ENCODE measurements at regions not wholly inside any gene's neighbourhood (a gene's known extent, or its start where the extent isn't known, plus 50 kb on each side); places are given as distances from the start of the nearest gene placed in this dataset.

GRCh38 chr3:161740421-161740820 lies 243.8 kb downstream of the OTOL1 start:
- POLR2A ChIA-PET, result no interaction called here
- no peak overlapping the region for H3K27ac Mint-ChIP-seq
- no peak for ATAC-seq (ENCODE audit: poor library complexity)

GRCh38 chr3:161744366-161744765 lies 247.8 kb downstream of the OTOL1 start:
- ChIA-PET POLR2A (no interaction called here), CTCF (no interaction called here)
- no peak overlapping the region for H3K27ac ChIP-seq (ENCODE audit: low read depth in 1 of 2, low read length in 2 of 2)
- no peak overlapping the region for H3K27ac Mint-ChIP-seq
- no peak overlapping the region for H3K4me3 Mint-ChIP-seq
- no peak for TF ChIP-seq CTCF (IDR thresholded peaks at IDR 0.05)
- H3K27me3 ChIP-seq (ENCODE audit: control insufficient read depth in 1 of 2, insufficient read depth in 2 of 2, low read length in 2 of 2), result no peaks in the 10 kb centered on the region
- H3K36me3 ChIP-seq (ENCODE audit: insufficient read depth, low read length), result no peaks in the 10 kb centered on the region
- DNase-seq (no peak), ATAC-seq (ENCODE audit: poor library complexity) (no peak)
- intact Hi-C loops (cut with DNase I, micrococcal nuclease), result no loop called here
- no peak overlapping the region for H3K4me3 ChIP-seq (ENCODE audit: low read length)
- peaks cover 5% of the 10 kb centered on the region for H3K9me3 Mint-ChIP-seq
- H3K4me1 ChIP-seq (ENCODE audit: insufficient read depth, low read length), result no peaks in the 10 kb centered on the region
- H3K4me1 Mint-ChIP-seq (ENCODE audit: low read depth), result no peaks in the 10 kb centered on the region
- H3K36me3 Mint-ChIP-seq (ENCODE audit: low read depth), result no peaks in the 10 kb centered on the region
- H3K9me3 ChIP-seq (ENCODE audit: control insufficient read depth in 1 of 2, insufficient read depth in 1 of 2, low read length in 2 of 2), result no peaks in the 10 kb centered on the region
- H3K27me3 Mint-ChIP-seq, result no peaks in the 10 kb centered on the region

More at GRCh38 chr3:161740421-161740820, 243.8 kb downstream of the OTOL1 start:
- Mint-ChIP-seq H3K36me3 (ENCODE audit: low read depth) (no peaks in the 10 kb centered on the region), H3K4me1 (ENCODE audit: low read depth) (no peaks in the 10 kb centered on the region), H3K9me3 (peaks cover 5% of the 10 kb centered on the region), H3K27me3 (no peaks in the 10 kb centered on the region), H3K4me3 (no peak overlapping the region)
- intact Hi-C loops (cut with DNase I, micrococcal nuclease), result no loop called here
- Histone ChIP-seq H3K36me3 (ENCODE audit: insufficient read depth, low read length) (no peaks in the 10 kb centered on the region), H3K4me3 (ENCODE audit: low read length) (no peak overlapping the region), H3K27ac (ENCODE audit: low read depth in 1 of 2, low read length in 2 of 2) (no peak overlapping the region), H3K27me3 (ENCODE audit: control insufficient read depth in 1 of 2, insufficient read depth in 2 of 2, low read length in 2 of 2) (no peaks in the 10 kb centered on the region), H3K9me3 (ENCODE audit: control insufficient read depth in 1 of 2, insufficient read depth in 1 of 2, low read length in 2 of 2) (no peaks in the 10 kb centered on the region), H3K4me1 (ENCODE audit: insufficient read depth, low read length) (no peaks in the 10 kb centered on the region)
- TF ChIP-seq CTCF (IDR thresholded peaks at IDR 0.05), result no peak
- CTCF ChIA-PET, result no interaction called here
- no peak for DNase-seq

GRCh38 chr3:161745741-161746140 lies 249.1 kb downstream of the OTOL1 start:
- DNase-seq (no peak), ATAC-seq (ENCODE audit: poor library complexity) (no peak)
- TF ChIP-seq CTCF (IDR thresholded peaks at IDR 0.05), result no peak
- no peaks in the 10 kb centered on the region for H3K36me3 ChIP-seq (ENCODE audit: insufficient read depth, low read length)
- H3K4me3 ChIP-seq (ENCODE audit: low read length), result no peak overlapping the region
- H3K4me1 ChIP-seq (ENCODE audit: insufficient read depth, low read length), result no peaks in the 10 kb centered on the region
- Mint-ChIP-seq H3K4me1 (ENCODE audit: low read depth) (no peaks in the 10 kb centered on the region), H3K27ac (no peak overlapping the region), H3K4me3 (no peak overlapping the region), H3K27me3 (no peaks in the 10 kb centered on the region), H3K36me3 (ENCODE audit: low read depth) (no peaks in the 10 kb centered on the region), H3K9me3 (peaks cover 4% of the 10 kb centered on the region)
- intact Hi-C loops (cut with DNase I, micrococcal nuclease), result no loop called here
- no peak overlapping the region for H3K27ac ChIP-seq (ENCODE audit: low read depth in 1 of 2, low read length in 2 of 2)
- no peaks in the 10 kb centered on the region for H3K27me3 ChIP-seq (ENCODE audit: control insufficient read depth in 1 of 2, insufficient read depth in 2 of 2, low read length in 2 of 2)
- POLR2A ChIA-PET, result no interaction called here
- H3K9me3 ChIP-seq (ENCODE audit: control insufficient read depth in 1 of 2, insufficient read depth in 1 of 2, low read length in 2 of 2), result no peaks in the 10 kb centered on the region
- CTCF ChIA-PET, result no interaction called here

Measured in CD4-positive, alpha-beta T cell (primary cell).